ENCODE measurements at regions not wholly inside any gene's neighbourhood (a gene's known extent, or its start where the extent isn't known, plus 50 kb on each side); places are given as distances from the start of the nearest gene placed in this dataset.

- Histone ChIP-seq H3K9me3 (no peaks in the 10 kb centered on the region), H3K36me3 (no peaks in the 10 kb centered on the region), H3K27ac (no peak overlapping the region), H3K4me3 (no peak overlapping the region), H3K4me1 (no peaks in the 10 kb centered on the region), H3K27me3 (no peaks in the 10 kb centered on the region)
- no peak for DNase-seq
- TF ChIP-seq POLR2A (IDR thresholded peaks at IDR 0.05): no peak
- TF ChIP-seq, protein P1, sequence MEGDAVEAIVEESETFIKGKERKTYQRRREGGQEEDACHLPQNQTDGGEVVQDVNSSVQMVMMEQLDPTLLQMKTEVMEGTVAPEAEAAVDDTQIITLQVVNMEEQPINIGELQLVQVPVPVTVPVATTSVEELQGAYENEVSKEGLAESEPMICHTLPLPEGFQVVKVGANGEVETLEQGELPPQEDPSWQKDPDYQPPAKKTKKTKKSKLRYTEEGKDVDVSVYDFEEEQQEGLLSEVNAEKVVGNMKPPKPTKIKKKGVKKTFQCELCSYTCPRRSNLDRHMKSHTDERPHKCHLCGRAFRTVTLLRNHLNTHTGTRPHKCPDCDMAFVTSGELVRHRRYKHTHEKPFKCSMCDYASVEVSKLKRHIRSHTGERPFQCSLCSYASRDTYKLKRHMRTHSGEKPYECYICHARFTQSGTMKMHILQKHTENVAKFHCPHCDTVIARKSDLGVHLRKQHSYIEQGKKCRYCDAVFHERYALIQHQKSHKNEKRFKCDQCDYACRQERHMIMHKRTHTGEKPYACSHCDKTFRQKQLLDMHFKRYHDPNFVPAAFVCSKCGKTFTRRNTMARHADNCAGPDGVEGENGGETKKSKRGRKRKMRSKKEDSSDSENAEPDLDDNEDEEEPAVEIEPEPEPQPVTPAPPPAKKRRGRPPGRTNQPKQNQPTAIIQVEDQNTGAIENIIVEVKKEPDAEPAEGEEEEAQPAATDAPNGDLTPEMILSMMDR (IDR thresholded peaks at IDR 0.05): no peak
These were observed 124.3 kb upstream of the CPSF6 start for GRCh38 chr12:69115099-69115498.

DNA sequence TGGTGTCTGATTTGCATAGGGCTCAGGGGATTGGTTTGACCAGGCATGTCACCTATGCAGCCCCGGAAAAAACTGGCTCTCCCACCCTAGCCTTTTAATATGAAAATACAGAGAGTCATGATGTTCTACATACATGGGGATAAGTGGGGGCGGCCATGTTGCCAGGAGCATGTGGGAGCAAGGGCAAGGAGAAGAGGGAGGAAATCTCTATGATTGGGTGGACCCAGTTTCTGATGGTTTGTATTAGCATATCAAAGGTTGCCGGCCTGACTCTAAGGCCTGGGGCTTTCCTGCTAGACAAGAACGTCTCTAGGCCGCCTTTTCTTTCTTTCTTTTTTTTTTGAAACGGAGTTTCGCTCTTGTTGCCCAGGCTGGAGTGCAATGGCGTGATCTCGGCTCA is 123.4 kb upstream of the CPSF6 start:
- Histone ChIP-seq H3K4me3 (no peak overlapping the region), H3K4me1 (no peaks in the 10 kb centered on the region), H3K9me3 (no peaks in the 10 kb centered on the region), H3K27ac (no peak overlapping the region), H3K27me3 (no peaks in the 10 kb centered on the region), H3K36me3 (no peaks in the 10 kb centered on the region)
- TF ChIP-seq POLR2A (IDR thresholded peaks at IDR 0.05): no peak
- TF ChIP-seq, protein P1 (IDR thresholded peaks at IDR 0.05): no peak
- no peak for DNase-seq

GRCh38 chr12:69117566-69118266 is 121.7 kb upstream of the CPSF6 start:
- no peaks in the 10 kb centered on the region for H3K9me3 ChIP-seq
- H3K36me3 ChIP-seq: no peaks in the 10 kb centered on the region
- H3K27ac ChIP-seq: no peak overlapping the region
- H3K4me1 ChIP-seq: no peaks in the 10 kb centered on the region
- TF ChIP-seq, protein P1 (IDR thresholded peaks at IDR 0.05): no peak
- TF ChIP-seq POLR2A (IDR thresholded peaks at IDR 0.05): no peak
- DNase-seq: no peak
- no peak overlapping the region for H3K4me3 ChIP-seq
- H3K27me3 ChIP-seq: no peaks in the 10 kb centered on the region

GRCh38 chr12:69118516-69118915 is 120.9 kb upstream of the CPSF6 start:
- no peaks in the 10 kb centered on the region for H3K36me3 ChIP-seq

GRCh38 chr12:69119770-69120169 is 119.6 kb upstream of the CPSF6 start:
- Histone ChIP-seq H3K4me3 (no peak overlapping the region), H3K4me1 (peaks cover 0 to 6% (median 0%) of the 10 kb centered on the region in 4 donors), H3K27me3 (no peaks in the 10 kb centered on the region), H3K9me3 (no peaks in the 10 kb centered on the region), H3K27ac (no peak overlapping the region), H3K36me3 (no peaks in the 10 kb centered on the region)
- no peak for DNase-seq
- TF ChIP-seq, protein P1 (IDR thresholded peaks at IDR 0.05): no peak
- TF ChIP-seq POLR2A (IDR thresholded peaks at IDR 0.05): no peak

More at GRCh38 chr12:69118516-69118915, 120.9 kb upstream of the CPSF6 start:
- DNase-seq: no peak
- no peak overlapping the region for H3K27ac ChIP-seq
- H3K27me3 ChIP-seq: no peaks in the 10 kb centered on the region
- no peaks in the 10 kb centered on the region for H3K9me3 ChIP-seq
- no peak overlapping the region for H3K4me3 ChIP-seq
- H3K4me1 ChIP-seq: no peaks in the 10 kb centered on the region
- no peak for TF ChIP-seq POLR2A (IDR thresholded peaks at IDR 0.05)
- TF ChIP-seq, protein P1 (IDR thresholded peaks at IDR 0.05): no peak

All from Peyer's patch (tissue), 4 donors.